SK-N-SH treated with all-trans-retinoic acid at 6 μM for 48 hours (cell line): ENCODE measurements at regions not wholly inside any gene's neighbourhood (a gene's known extent, or its start where the extent isn't known, plus 50 kb on each side); places are given as distances from the start of the nearest gene placed in this dataset.
A peak's percentile ranks its signal among the peaks of the same experiment; 100 is the strongest.

Experiments used
- ATAC-seq: fragments of 200-7000 bp; cut with Tn5 transposase; 3 replicates; pipeline ENCODE4 v1.9.1; 2020; ENCODE audit warnings: mild to moderate bottlenecking, moderate library complexity
- ARNTL ChIP-seq: fragments of 450-650 bp; formaldehyde crosslinking; IDR thresholded peaks from 2 replicates; pipeline ENCODE4 v1.5.0; 2020; ENCODE audit warnings: low read depth, mild to moderate bottlenecking, moderate library complexity, borderline replicate concordance
- BACH2 ChIP-seq: fragments of 250-450 bp; sonication (Bioruptor Pico); IDR thresholded peaks from 2 replicates; pipeline ENCODE4 v1.9.0; 2021; ENCODE audit warnings: mild to moderate bottlenecking, borderline replicate concordance
- CREB5 ChIP-seq: fragments of 250-450 bp; sonication (Bioruptor Pico); IDR thresholded peaks from 2 replicates; pipeline ENCODE4 v1.5.1; 2020; ENCODE audit warnings: low read depth, mild to moderate bottlenecking, moderate library complexity
- CSDC2 ChIP-seq: fragments of 250-450 bp; sonication (Bioruptor Pico); IDR thresholded peaks from 2 replicates; pipeline ENCODE4 v1.5.0; 2020; ENCODE audit warnings: mild to moderate bottlenecking, moderate library complexity
- CSRNP3 ChIP-seq: fragments of 250-450 bp; sonication (Bioruptor Pico); IDR thresholded peaks from 2 replicates; pipeline ENCODE4 v1.5.1; 2021; ENCODE audit warnings: mild to moderate bottlenecking, moderate library complexity
- ESRRG ChIP-seq: fragments of 250-450 bp; sonication (Bioruptor Pico); IDR thresholded peaks from 2 replicates; pipeline ENCODE4 v1.6.1; 2021; ENCODE audit warnings: mild to moderate bottlenecking
- ISL1 ChIP-seq: fragments of 250-450 bp; sonication (Bioruptor Pico); IDR thresholded peaks from 2 replicates; pipeline ENCODE4 v2.1.2; 2022; ENCODE audit warnings: mild to moderate bottlenecking, moderate library complexity
- PATZ1 ChIP-seq: fragments of 250-450 bp; sonication (Bioruptor Pico); IDR thresholded peaks from 2 replicates; pipeline ENCODE4 v1.8.0; 2020; ENCODE audit warnings: mild to moderate bottlenecking, moderate library complexity, borderline replicate concordance
- PPARA ChIP-seq: fragments of 250-450 bp; sonication (Bioruptor Pico); IDR thresholded peaks from 2 replicates; pipeline ENCODE4 v1.5.0; 2020; ENCODE audit warnings: mild to moderate bottlenecking, borderline replicate concordance
- RARB ChIP-seq: fragments of 250-450 bp; sonication (Bioruptor Pico); IDR thresholded peaks from 2 replicates; pipeline ENCODE4 v1.8.0; 2021; ENCODE audit warnings: mild to moderate bottlenecking, moderate library complexity
- SNAI2 ChIP-seq: fragments of 250-450 bp; sonication (Bioruptor Pico); IDR thresholded peaks from 2 replicates; pipeline ENCODE4 v1.5.0; 2020; ENCODE audit warnings: mild to moderate bottlenecking, moderate library complexity
- TCF4 ChIP-seq: fragments of 250-450 bp; sonication (Bioruptor Pico); IDR thresholded peaks from 2 replicates; pipeline ENCODE4 v1.8.0; 2021; ENCODE audit warnings: mild to moderate bottlenecking, moderate library complexity, borderline replicate concordance
- TOX ChIP-seq: fragments of 250-450 bp; sonication (Bioruptor Pico); IDR thresholded peaks from 2 replicates; pipeline ENCODE4 v1.8.0; 2021; ENCODE audit warnings: mild to moderate bottlenecking, moderate library complexity, borderline replicate concordance
- TSHZ2 ChIP-seq: fragments of 250-450 bp; sonication (Bioruptor Pico); IDR thresholded peaks from 2 replicates; pipeline ENCODE4 v1.5.0; 2020; ENCODE audit warnings: mild to moderate bottlenecking, moderate library complexity
- ZC3H10 ChIP-seq: fragments of 250-450 bp; sonication (Bioruptor Pico); IDR thresholded peaks from 2 replicates; pipeline ENCODE4 v1.5.1; 2021; ENCODE audit warnings: mild to moderate bottlenecking, moderate library complexity
- ZFP3 ChIP-seq: fragments of 250-450 bp; sonication (Bioruptor Pico); IDR thresholded peaks from 2 replicates; pipeline ENCODE4 v1.5.0; 2020; ENCODE audit warnings: mild to moderate bottlenecking, moderate library complexity
- ZNF565 ChIP-seq: fragments of 450-650 bp; formaldehyde crosslinking; conservative IDR thresholded peaks from 2 replicates; pipeline ENCODE4 v1.5.0; 2020; ENCODE audit warnings: low read depth, mild to moderate bottlenecking, moderate library complexity
- ZNF70 ChIP-seq: fragments of 450-650 bp; formaldehyde crosslinking; IDR thresholded peaks from 2 replicates; pipeline ENCODE4 v1.5.0; 2020; ENCODE audit warnings: mild to moderate bottlenecking, moderate library complexity
- ZNF8 ChIP-seq: fragments of 450-650 bp; formaldehyde crosslinking; IDR thresholded peaks from 2 replicates; pipeline ENCODE4 v1.5.0; 2020; ENCODE audit warnings: mild to moderate bottlenecking, moderate library complexity

GRCh38 chr3:180391001-180391400 is 211.0 kb upstream of the TTC14 start:
- TF ChIP-seq ARNTL (CRISPR knock-in tag) (no peak), CSRNP3 (CRISPR knock-in tag) (no peak), TCF4 (no peak), TSHZ2 (CRISPR knock-in tag) (no peak), PATZ1 (CRISPR knock-in tag) (no peak), ZNF70 (CRISPR knock-in tag) (no peak), ZNF565 (CRISPR knock-in tag) (no peak), CSDC2 (CRISPR knock-in tag) (no peak)
- ATAC-seq = no peak

GRCh38 chr3:180401226-180401625 is 200.7 kb upstream of the TTC14 start:
- TF ChIP-seq BACH2 (CRISPR knock-in tag) (no peak), ARNTL (CRISPR knock-in tag) (no peak), ZFP3 (no peak), TCF4 (no peak), RARB (CRISPR knock-in tag) (no peak), PPARA (CRISPR knock-in tag) (no peak), CSRNP3 (CRISPR knock-in tag) (no peak), SNAI2 (no peak), ZNF565 (CRISPR knock-in tag) (no peak), CREB5 (CRISPR knock-in tag) (no peak), PATZ1 (CRISPR knock-in tag) (no peak), ESRRG (CRISPR knock-in tag) (no peak), ZNF8 (CRISPR knock-in tag) (no peak), ZNF70 (CRISPR knock-in tag) (no peak), TOX (CRISPR knock-in tag) (no peak), ISL1 (CRISPR knock-in tag) (no peak), ZC3H10 (no peak), CSDC2 (CRISPR knock-in tag) (no peak)
- ATAC-seq = peak; percentile 53; the same call in 2 of the 3 replicates
